ENCODE measurements at regions not wholly inside any gene's neighbourhood (a gene's known extent, or its start where the extent isn't known, plus 50 kb on each side); places are given as distances from the start of the nearest gene placed in this dataset.

- no peak for TF ChIP-seq CTCF (IDR thresholded peaks at IDR 0.05; ENCODE audit: low read length, missing control alignments)
- H3K4me3 ChIP-seq (replicated peaks; ENCODE audit: low read depth, low read length): no peak overlapping the region
- DNase-seq (ENCODE audit: low read depth): no peak
These were observed 303.5 kb upstream of the MGMT start for GRCh38 chr10:129163531-129163930.

GRCh38 chr10:129165076-129165720 lies 301.8 kb upstream of the MGMT start:
- no peak overlapping the region for H3K4me3 ChIP-seq (replicated peaks; ENCODE audit: low read depth, low read length)
- DNase-seq (ENCODE audit: low read depth): no peak
- TF ChIP-seq CTCF (IDR thresholded peaks at IDR 0.05; ENCODE audit: low read length, missing control alignments): no peak

- H3K4me3 ChIP-seq (replicated peaks; ENCODE audit: low read depth, low read length): no peak overlapping the region
- DNase-seq (ENCODE audit: low read depth): no peak
- no peak for TF ChIP-seq CTCF (IDR thresholded peaks at IDR 0.05; ENCODE audit: low read length, missing control alignments)
These were observed 301.3 kb upstream of the MGMT start for GRCh38 chr10:129165770-129166169.

GRCh38 chr10:129168660-129169059 lies 298.4 kb upstream of the MGMT start:
- TF ChIP-seq CTCF (IDR thresholded peaks at IDR 0.05; ENCODE audit: low read length, missing control alignments): no peak
- DNase-seq (ENCODE audit: low read depth): no peak

GRCh38 chr10:129169115-129169514 lies 297.9 kb upstream of the MGMT start:
- no peak for TF ChIP-seq CTCF (IDR thresholded peaks at IDR 0.05; ENCODE audit: low read length, missing control alignments)
- no peak overlapping the region for H3K4me3 ChIP-seq (replicated peaks; ENCODE audit: low read depth, low read length)
- DNase-seq (ENCODE audit: low read depth): no peak

More at GRCh38 chr10:129168660-129169059, 298.4 kb upstream of the MGMT start:
- H3K4me3 ChIP-seq (replicated peaks; ENCODE audit: low read depth, low read length): no peak overlapping the region

- H3K4me3 ChIP-seq (replicated peaks; ENCODE audit: low read depth, low read length): no peak overlapping the region
- DNase-seq (ENCODE audit: low read depth): no peak
- TF ChIP-seq CTCF (IDR thresholded peaks at IDR 0.05; ENCODE audit: low read length, missing control alignments): no peak
These were observed 296.2 kb upstream of the MGMT start for GRCh38 chr10:129170812-129171211.

- H3K4me3 ChIP-seq (replicated peaks; ENCODE audit: low read depth, low read length): no peak overlapping the region
- no peak for TF ChIP-seq CTCF (IDR thresholded peaks at IDR 0.05; ENCODE audit: low read length, missing control alignments)
- no peak for DNase-seq (ENCODE audit: low read depth)
These were observed 295.2 kb upstream of the MGMT start for GRCh38 chr10:129171812-129172211.

Measured in fibroblast of pulmonary artery (primary cell).